ENCODE measurements at regions not wholly inside any gene's neighbourhood (a gene's known extent, or its start where the extent isn't known, plus 50 kb on each side); places are given as distances from the start of the nearest gene placed in this dataset.

GRCh38 chr1:88451856-88452255 lies 232.2 kb upstream of the PKN2 start:
- Histone ChIP-seq H3K36me3 (ENCODE audit: low read depth, low read length) (no peaks in the 10 kb centered on the region), H3F3A (ENCODE audit: low read length, unreplicated experiment) (no peaks in the 10 kb centered on the region), H2AFZ (ENCODE audit: low read length) (no peak overlapping the region), H3K4me2 (ENCODE audit: low read length) (no peak overlapping the region), H3K4me3 (ENCODE audit: low read length) (no peak overlapping the region), H3K4me1 (ENCODE audit: insufficient read depth, low read length) (no peaks in the 10 kb centered on the region), H4K20me1 (ENCODE audit: low read length) (no peaks in the 10 kb centered on the region), H3K79me2 (ENCODE audit: low read length) (no peaks in the 10 kb centered on the region), H3K9ac (ENCODE audit: low read length) (no peak overlapping the region), H3K27me3 (ENCODE audit: low read length) (peaks cover 17% of the 10 kb centered on the region; the same call in 1 of the 2 replicates), H3K9me3 (ENCODE audit: low read length) (no peaks in the 10 kb centered on the region), H3K9me2 (replicated peaks; ENCODE audit: low read length) (no peaks in the 10 kb centered on the region), H3K27ac (ENCODE audit: low read length) (no peak overlapping the region)
- ChIA-PET POLR2A (ENCODE audit: unreplicated experiment) (no interaction called here), CTCF (no interaction called here)
- intact Hi-C loops (cut with micrococcal nuclease) = no loop called here
- DNase-seq = no peak
- TF ChIP-seq EZH2phosphoT487 (IDR thresholded peaks at IDR 0.05; ENCODE audit: borderline replicate concordance, low read length) (no peak), EZH2 (IDR thresholded peaks at IDR 0.05; ENCODE audit: low read length, unreplicated experiment) (no peak), CTCF (conservative IDR thresholded peaks at IDR 0.05; ENCODE audit: low read depth, low read length) (no peak)
- ATAC-seq = no peak
- no TSS peak for BruUV-seq (replicated peaks)

- ATAC-seq (no peak), DNase-seq (no peak)
- H2AFZ ChIP-seq (ENCODE audit: low read length) = no peak overlapping the region
- TF ChIP-seq EZH2 (IDR thresholded peaks at IDR 0.05; ENCODE audit: low read length, unreplicated experiment) (no peak), CTCF (conservative IDR thresholded peaks at IDR 0.05; ENCODE audit: low read depth, low read length) (no peak), EZH2phosphoT487 (IDR thresholded peaks at IDR 0.05; ENCODE audit: borderline replicate concordance, low read length) (no peak)
- no peak overlapping the region for H3K27ac ChIP-seq (ENCODE audit: low read length)
- no peak overlapping the region for H3K9ac ChIP-seq (ENCODE audit: low read length)
- H3K4me3 ChIP-seq (ENCODE audit: low read length) = no peak overlapping the region
- POLR2A ChIA-PET (ENCODE audit: unreplicated experiment) = no interaction called here
- CTCF ChIA-PET = no interaction called here
- no peaks in the 10 kb centered on the region for H4K20me1 ChIP-seq (ENCODE audit: low read length)
- no peaks in the 10 kb centered on the region for H3K9me2 ChIP-seq (replicated peaks; ENCODE audit: low read length)
- H3K4me2 ChIP-seq (ENCODE audit: low read length) = no peak overlapping the region
- intact Hi-C loops (cut with micrococcal nuclease) = no loop called here
- BruUV-seq (replicated peaks) = no TSS peak
- no peaks in the 10 kb centered on the region for H3K9me3 ChIP-seq (ENCODE audit: low read length)
- H3K36me3 ChIP-seq (ENCODE audit: low read depth, low read length) = no peaks in the 10 kb centered on the region
- no peaks in the 10 kb centered on the region for H3K79me2 ChIP-seq (ENCODE audit: low read length)
- no peaks in the 10 kb centered on the region for H3K4me1 ChIP-seq (ENCODE audit: insufficient read depth, low read length)
- H3K27me3 ChIP-seq (ENCODE audit: low read length) = peaks cover 20% of the 10 kb centered on the region; the same call in 1 of the 2 replicates
- H3F3A ChIP-seq (ENCODE audit: low read length, unreplicated experiment) = no peaks in the 10 kb centered on the region
Measured at GRCh38 chr1:88453295-88453694, 230.8 kb upstream of the PKN2 start.

- Histone ChIP-seq H3K9me2 (replicated peaks; ENCODE audit: low read length) (no peaks in the 10 kb centered on the region), H3K4me3 (ENCODE audit: low read length) (no peak overlapping the region), H3K9ac (ENCODE audit: low read length) (no peak overlapping the region), H3K27me3 (ENCODE audit: low read length) (peaks cover 22% of the 10 kb centered on the region; the same call in 1 of the 2 replicates), H3F3A (ENCODE audit: low read length, unreplicated experiment) (no peaks in the 10 kb centered on the region), H4K20me1 (ENCODE audit: low read length) (no peaks in the 10 kb centered on the region), H3K36me3 (ENCODE audit: low read depth, low read length) (no peaks in the 10 kb centered on the region), H3K79me2 (ENCODE audit: low read length) (no peaks in the 10 kb centered on the region), H2AFZ (ENCODE audit: low read length) (no peak overlapping the region), H3K4me2 (ENCODE audit: low read length) (no peak overlapping the region), H3K27ac (ENCODE audit: low read length) (no peak overlapping the region), H3K9me3 (ENCODE audit: low read length) (no peaks in the 10 kb centered on the region), H3K4me1 (ENCODE audit: insufficient read depth, low read length) (no peaks in the 10 kb centered on the region)
- ChIA-PET CTCF (no interaction called here), POLR2A (ENCODE audit: unreplicated experiment) (no interaction called here)
- no peak for DNase-seq
- BruUV-seq (replicated peaks) = no TSS peak
- intact Hi-C loops (cut with micrococcal nuclease) = no loop called here
- TF ChIP-seq EZH2phosphoT487 (IDR thresholded peaks at IDR 0.05; ENCODE audit: borderline replicate concordance, low read length) = no peak
- no peak for TF ChIP-seq EZH2 (IDR thresholded peaks at IDR 0.05; ENCODE audit: low read length, unreplicated experiment)
- TF ChIP-seq CTCF (conservative IDR thresholded peaks at IDR 0.05; ENCODE audit: low read depth, low read length) = no peak
- no peak for ATAC-seq
Measured at GRCh38 chr1:88454781-88455180, 229.3 kb upstream of the PKN2 start.

Data from PC-3 (cell line).